SK-N-SH (cell line): ENCODE measurements at regions not wholly inside any gene's neighbourhood (a gene's known extent, or its start where the extent isn't known, plus 50 kb on each side); places are given as distances from the start of the nearest gene placed in this dataset.

Experiments used
- CTCF ChIA-PET: fragments of 300-600, 350-600 bp; formaldehyde crosslinking; extraction: SDS; loops from one replicate; lab custom pipeline; 2021; lab: Yijun Ruan, JAX
- POLR2A ChIA-PET: fragments of 350-600 bp; sonication (Branson Sonifier 250); formaldehyde crosslinking; extraction: SDS; loops from one replicate; lab custom pipeline; 2020; ENCODE audit warnings: antibody characterized with exemption, inconsistent platforms; lab: Yijun Ruan, JAX
- DNase-seq: peaks from one replicate; pipeline ENCODE4 v3.0.0; 2012
- H2AFZ ChIP-seq: fragments of 200-600 bp; sonication (generic); 2 replicates; pipeline ENCODE4 v1.8.1; 2016; ENCODE audit warnings: antibody characterized with exemption, mild to moderate bottlenecking, low read depth
- H3F3A ChIP-seq: fragments of 200-600 bp; sonication (generic); replicated peaks from 2 replicates; pipeline ENCODE3; 2016; ENCODE audit warnings: antibody characterized with exemption, mild to moderate bottlenecking; ENCODE audit not compliant: insufficient read depth
- H3K27ac ChIP-seq, 2 experiments: fragments of 200-500 bp in 1 of 2; fragments of 200-600 bp in 1 of 2; sonication (Bioruptor generic) in 1 of 2; sonication (generic), shearing (Covaris generic) in 1 of 2; 2 replicates each; pipeline versions ENCODE4 v1.5.1 to v1.6.1; 2014 to 2016; ENCODE audit warnings: low read depth in 2 of 2, inconsistent platforms in 1 of 2, low read length in 1 of 2, mild to moderate bottlenecking in 1 of 2, mixed read lengths in 1 of 2
- H3K27me3 ChIP-seq: fragments of 200-600 bp; sonication (generic), shearing (Covaris generic); 2 replicates; pipeline ENCODE4 v1.6.1; 2016; ENCODE audit warnings: mixed run types; ENCODE audit not compliant: insufficient read depth
- H3K36me3 ChIP-seq, 2 experiments: fragments of 200-500 bp in 1 of 2; fragments of 200-600 bp in 1 of 2; sonication (Bioruptor generic) in 1 of 2; sonication (generic) in 1 of 2; replicated peaks in 1 of 2; 2 replicates each; pipeline versions ENCODE3 to v1.5.1; 2014 to 2016; ENCODE audit warnings: low read length in 1 of 2, mild to moderate bottlenecking in 1 of 2; ENCODE audit not compliant: insufficient read depth in 2 of 2, control insufficient read depth in 1 of 2
- H3K4me1 ChIP-seq, 2 experiments: fragments of 200-500 bp in 1 of 2; fragments of 200-600 bp in 1 of 2; sonication (Bioruptor generic) in 1 of 2; sonication (generic), shearing (Covaris generic) in 1 of 2; 2 replicates each; pipeline versions ENCODE4 v1.5.1 to v1.6.1; 2014 to 2016; ENCODE audit warnings: low read depth in 1 of 2, low read length in 1 of 2, mixed run types in 1 of 2; ENCODE audit not compliant: insufficient read depth in 2 of 2, control insufficient read depth in 1 of 2
- H3K4me2 ChIP-seq: fragments of 200-600 bp; sonication (generic), shearing (Covaris generic); 2 replicates; pipeline ENCODE4 v1.6.1; 2017; ENCODE audit warnings: mixed run types
- H3K4me3 ChIP-seq, 2 experiments: fragments of 200-500 bp in 1 of 2; fragments of 200-600 bp in 1 of 2; sonication (Bioruptor generic) in 1 of 2; sonication (generic), shearing (Covaris generic) in 1 of 2; 2 replicates each; pipeline versions ENCODE4 v1.5.1 to v1.8.1; 2014 to 2016; ENCODE audit warnings: low read depth in 2 of 2, inconsistent platforms in 1 of 2, low read length in 1 of 2, mild to moderate bottlenecking in 1 of 2, mixed read lengths in 1 of 2, moderate library complexity in 1 of 2
- H3K79me2 ChIP-seq: fragments of 200-600 bp; sonication (generic); 2 replicates; pipeline ENCODE4 v1.8.1; 2017; ENCODE audit warnings: mild to moderate bottlenecking; ENCODE audit not compliant: insufficient read depth
- H3K9ac ChIP-seq: fragments of 200-600 bp; sonication (generic); 2 replicates; pipeline ENCODE4 v1.6.1; 2017; ENCODE audit warnings: mixed run types
- H3K9me2 ChIP-seq: fragments of 200-600 bp; sonication (generic); 2 replicates; pipeline ENCODE4 v1.6.1; 2017; ENCODE audit warnings: mixed run types
- H3K9me3 ChIP-seq: fragments of 200-600 bp; sonication (generic); 2 replicates; pipeline ENCODE4 v1.6.1; 2017; ENCODE audit warnings: mixed run types, mild to moderate bottlenecking, moderate library complexity
- H4K20me1 ChIP-seq: fragments of 200-600 bp; sonication (generic); 2 replicates; pipeline ENCODE4 v1.6.1; 2017; ENCODE audit warnings: mild to moderate bottlenecking, mixed run types; ENCODE audit not compliant: insufficient read depth
- CTCF ChIP-seq: fragments of 200-600 bp; sonication (generic); IDR thresholded peaks from 2 replicates; pipeline ENCODE4 v1.6.1; 2017; ENCODE audit warnings: antibody characterized with exemption, mild to moderate bottlenecking, moderate library complexity
- FOSL2 ChIP-seq: IDR thresholded peaks from 2 replicates; pipeline ENCODE4 v1.4.0; 2012; ENCODE audit warnings: low read depth, mild to moderate bottlenecking, moderate library complexity, borderline replicate concordance
- FOXM1 ChIP-seq: IDR thresholded peaks from 2 replicates; pipeline ENCODE4 v1.4.0; 2012; ENCODE audit warnings: low read depth, mild to moderate bottlenecking
- JUND ChIP-seq: IDR thresholded peaks from 2 replicates; pipeline ENCODE4 v1.4.0; 2012
- MEF2A ChIP-seq: IDR thresholded peaks from 2 replicates; pipeline ENCODE4 v1.4.0; 2012; ENCODE audit warnings: low read depth, borderline replicate concordance
- RAD21 ChIP-seq: IDR thresholded peaks from 2 replicates; pipeline ENCODE4 v1.6.1; 2012; ENCODE audit warnings: mild to moderate bottlenecking, low read length
- SMC3 ChIP-seq: IDR thresholded peaks from 2 replicates; pipeline ENCODE4 v1.6.1; 2012; ENCODE audit warnings: low read depth, low read length, improper control_type of control experiment
- WGBS: methylation state at CpG from one replicate; pipeline ENCODE4 v1.1.6; 2017; ENCODE audit warnings: low lambda C conversion rate; 5-methylcytosine and 5-hydroxymethylcytosine counted together
- TF ChIP-seq, protein P1 (sequence below): IDR thresholded peaks from 2 replicates; pipeline ENCODE4 v1.4.0; 2012; ENCODE audit warnings: low read depth, borderline replicate concordance

- WGBS: 7% methylated on average over 4 of the region's 4 CpGs
Observed at GRCh38 chr2:94955702-94956101, 69.8 kb upstream of the MAL start.

GRCh38 chr2:94956797-94957391 lies 68.6 kb upstream of the MAL start:
- peaks cover 16% of the 10 kb centered on the region; the same call in 1 of the 2 replicates for H3K27me3 ChIP-seq
- no peak for TF ChIP-seq FOSL2
- TF ChIP-seq CTCF: peak; percentile 86
- TF ChIP-seq MEF2A: no peak
- TF ChIP-seq RAD21: peak; percentile 43; the same call in 1 of the 2 replicates
- TF ChIP-seq JUND: no peak
- TF ChIP-seq SMC3: peak; percentile 47; the same call in 1 of the 2 replicates
- H3K4me3 ChIP-seq: no peak overlapping the region; a peak in 1 of 4 replicates
- H3K79me2 ChIP-seq: no peaks in the 10 kb centered on the region
- no peak overlapping the region for H3K9ac ChIP-seq
- H3K36me3 ChIP-seq: no peaks in the 10 kb centered on the region
- H3K4me1 ChIP-seq: no peaks in the 10 kb centered on the region
- peak; percentile 52 for DNase-seq
- H4K20me1 ChIP-seq: no peaks in the 10 kb centered on the region
- ChIA-PET POLR2A (no interaction called here), CTCF (interaction anchor here (0.6 to 2.9 kb wide), 28 partner anchors 9 to 172 kb away, joined by 3 to 19 read pairs (median 4); no protein-coding TSS in a partner anchor)
- H3K9me3 ChIP-seq: no peaks in the 10 kb centered on the region
- under 1% methylated on average over 6 of the region's 6 CpGs for WGBS
- H3F3A ChIP-seq: no peaks in the 10 kb centered on the region
- H3K9me2 ChIP-seq: no peaks in the 10 kb centered on the region
- no peak overlapping the region for H2AFZ ChIP-seq
- no peak overlapping the region for H3K4me2 ChIP-seq
- no peak overlapping the region for H3K27ac ChIP-seq

More at GRCh38 chr2:94955702-94956101, 69.8 kb upstream of the MAL start:
- H3K27me3 ChIP-seq: peaks cover 16% of the 10 kb centered on the region; the same call in 1 of the 2 replicates
- H3K4me2 ChIP-seq: no peak overlapping the region
- H3K9me2 ChIP-seq: no peaks in the 10 kb centered on the region
- no peaks in the 10 kb centered on the region for H3K9me3 ChIP-seq
- no peak overlapping the region for H2AFZ ChIP-seq
- no peaks in the 10 kb centered on the region for H3F3A ChIP-seq
- POLR2A ChIA-PET: no interaction called here
- H3K79me2 ChIP-seq: no peaks in the 10 kb centered on the region
- no peaks in the 10 kb centered on the region for H3K36me3 ChIP-seq
- H3K27ac ChIP-seq: no peak overlapping the region
- no peaks in the 10 kb centered on the region for H3K4me1 ChIP-seq
- no peak overlapping the region for H3K9ac ChIP-seq
- H3K4me3 ChIP-seq: no peak overlapping the region
- CTCF ChIA-PET: interaction anchor here (1.4 to 2.9 kb wide), 11 partner anchors 8 to 82 kb away, joined by 3 to 19 read pairs (median 8); no protein-coding TSS in a partner anchor
- TF ChIP-seq FOXM1: no peak
- TF ChIP-seq, protein P1, sequence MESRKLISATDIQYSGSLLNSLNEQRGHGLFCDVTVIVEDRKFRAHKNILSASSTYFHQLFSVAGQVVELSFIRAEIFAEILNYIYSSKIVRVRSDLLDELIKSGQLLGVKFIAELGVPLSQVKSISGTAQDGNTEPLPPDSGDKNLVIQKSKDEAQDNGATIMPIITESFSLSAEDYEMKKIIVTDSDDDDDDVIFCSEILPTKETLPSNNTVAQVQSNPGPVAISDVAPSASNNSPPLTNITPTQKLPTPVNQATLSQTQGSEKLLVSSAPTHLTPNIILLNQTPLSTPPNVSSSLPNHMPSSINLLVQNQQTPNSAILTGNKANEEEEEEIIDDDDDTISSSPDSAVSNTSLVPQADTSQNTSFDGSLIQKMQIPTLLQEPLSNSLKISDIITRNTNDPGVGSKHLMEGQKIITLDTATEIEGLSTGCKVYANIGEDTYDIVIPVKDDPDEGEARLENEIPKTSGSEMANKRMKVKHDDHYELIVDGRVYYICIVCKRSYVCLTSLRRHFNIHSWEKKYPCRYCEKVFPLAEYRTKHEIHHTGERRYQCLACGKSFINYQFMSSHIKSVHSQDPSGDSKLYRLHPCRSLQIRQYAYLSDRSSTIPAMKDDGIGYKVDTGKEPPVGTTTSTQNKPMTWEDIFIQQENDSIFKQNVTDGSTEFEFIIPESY: no peak
- no peak for DNase-seq
- H4K20me1 ChIP-seq: no peaks in the 10 kb centered on the region
